Ramos (cell line): ENCODE measurements at regions not wholly inside any gene's neighbourhood (a gene's known extent, or its start where the extent isn't known, plus 50 kb on each side); places are given as distances from the start of the nearest gene placed in this dataset.

Source experiments
- in situ Hi-C: fragments of 300-500 bp; cut with MboI; formaldehyde crosslinking; loops from one replicate; pipeline ENCODE4 v1.14.3; 2022; ENCODE audit warnings: low sequenced_read_pairs; ENCODE audit not compliant: unreplicated experiment

GRCh38 chr14:87824266-87824665 is 168.7 kb downstream of the GALC start:
- in situ Hi-C loops, result no loop called here

DNA sequence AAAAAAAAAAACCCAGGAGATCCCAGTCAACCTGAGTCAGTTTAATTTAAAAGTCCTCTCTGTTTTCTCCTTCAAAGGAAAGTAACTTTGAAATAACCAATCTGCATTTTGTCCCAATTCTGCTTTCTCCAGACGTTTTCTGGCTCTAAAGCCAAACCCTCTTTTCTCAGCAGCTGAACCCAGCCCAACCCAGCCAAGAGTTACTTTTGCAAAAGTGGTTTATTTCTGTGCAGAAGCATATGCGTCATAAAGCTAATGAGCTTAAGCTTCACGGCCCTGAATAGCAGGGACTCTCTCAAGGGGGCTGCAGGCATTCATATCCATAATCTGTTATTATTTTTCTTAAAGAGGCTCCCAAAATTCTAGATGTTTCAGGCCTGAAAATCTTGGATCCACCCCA is 176.6 kb downstream of the GALC start:
- in situ Hi-C loops, result no loop called here

DNA sequence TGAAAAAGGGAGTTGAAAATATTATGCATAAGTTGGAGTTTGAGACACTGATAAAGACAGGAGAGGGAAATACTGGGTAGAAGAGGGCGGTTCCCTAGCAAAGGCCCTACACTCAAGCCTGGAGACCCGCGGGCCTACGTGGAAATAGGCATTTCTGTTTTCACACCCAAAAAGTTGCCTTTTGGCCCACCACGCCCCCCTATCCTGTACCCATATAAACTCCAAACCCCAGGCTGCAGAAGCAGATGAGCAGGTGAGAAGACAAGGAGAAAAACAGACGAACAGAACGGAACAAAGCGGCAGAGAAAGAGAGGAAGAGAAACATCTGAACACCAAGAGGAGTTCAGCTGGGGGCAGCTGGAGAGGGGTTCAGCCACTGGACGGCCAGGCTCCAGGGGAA is 177.9 kb downstream of the GALC start:
- in situ Hi-C loops, result no loop called here

GRCh38 chr14:87813686-87814085 is 179.3 kb downstream of the GALC start:
- in situ Hi-C loops, result no loop called here

GRCh38 chr14:87813211-87813610 is 179.8 kb downstream of the GALC start:
- in situ Hi-C loops, result no loop called here

DNA sequence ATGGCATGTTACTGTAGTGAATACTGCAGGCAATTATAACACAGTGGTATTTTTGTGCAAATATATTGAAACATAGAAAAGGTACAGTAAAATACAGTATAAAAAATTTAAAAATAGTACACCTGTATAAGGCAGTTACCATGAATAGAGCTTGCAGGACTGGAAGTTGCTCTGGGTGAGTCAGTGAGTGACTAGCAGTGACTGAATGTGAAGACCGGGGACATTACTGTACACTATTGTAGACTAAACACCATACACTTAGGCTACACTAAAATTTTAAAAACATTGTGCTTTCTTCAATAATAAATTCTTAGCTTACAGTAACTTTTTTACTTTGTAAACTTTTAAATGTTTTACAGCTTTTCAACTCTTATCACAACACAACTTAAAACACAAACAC is 181.7 kb downstream of the GALC start:
- in situ Hi-C loops, result no loop called here

DNA sequence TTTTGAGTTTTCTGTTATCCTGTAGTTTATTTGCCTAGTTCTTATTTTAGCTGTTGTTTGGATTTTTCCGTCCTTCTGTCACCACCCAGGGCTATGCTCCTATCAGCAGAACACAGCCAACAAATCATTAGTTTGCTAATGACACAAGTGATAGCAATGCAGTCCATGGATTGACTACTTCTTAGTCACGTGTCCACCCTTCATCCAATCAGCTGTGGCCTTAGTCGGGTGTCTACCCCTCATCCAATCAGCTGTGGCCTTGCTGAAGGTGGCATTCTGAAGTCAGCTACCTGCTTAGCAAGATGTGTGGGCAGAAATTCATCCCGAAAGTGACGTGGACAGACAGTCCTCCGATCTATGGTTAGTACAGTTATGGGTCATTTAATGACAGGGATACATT is 182.3 kb downstream of the GALC start:
- in situ Hi-C loops, result no loop called here

DNA sequence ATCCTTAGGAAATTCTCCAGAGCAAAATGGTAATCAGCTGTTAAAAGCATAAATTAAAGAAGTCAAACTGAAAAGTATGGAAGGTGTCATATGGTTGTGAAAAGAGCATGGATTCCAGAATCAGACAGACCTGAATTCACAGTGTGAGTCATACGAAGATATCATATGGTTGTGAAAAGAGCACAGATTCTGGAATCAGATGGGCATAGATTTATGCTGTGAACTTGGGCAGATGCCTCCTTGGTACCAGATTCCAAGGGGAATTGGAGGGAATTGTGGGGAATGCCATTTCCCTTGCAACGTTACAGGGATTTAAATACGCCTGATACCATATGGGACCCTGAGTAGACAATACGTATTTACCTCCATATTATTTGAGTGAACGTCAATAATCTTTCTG is 183.7 kb downstream of the GALC start:
- in situ Hi-C loops, result no loop called here

DNA sequence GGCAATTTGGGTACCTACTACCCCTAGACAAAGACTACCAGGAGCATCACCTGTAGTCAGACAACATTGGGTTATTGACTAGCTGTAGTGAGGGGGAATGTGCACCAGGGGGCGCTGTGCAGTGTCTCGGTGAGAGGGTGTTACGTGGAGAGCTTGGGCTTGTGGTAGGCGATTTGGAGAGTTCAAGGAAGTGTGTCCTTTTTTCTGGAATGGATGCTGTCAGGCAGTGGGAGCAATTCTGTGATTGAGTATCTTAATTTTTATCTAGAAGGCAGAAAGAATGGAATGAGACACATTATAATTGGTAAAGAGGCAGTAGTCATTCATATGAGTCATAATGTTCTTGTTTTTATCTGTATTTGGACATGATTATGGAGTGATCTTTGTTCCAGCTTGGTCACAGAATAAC is 187.7 kb downstream of the GALC start:
- in situ Hi-C loops, result no loop called here

DNA sequence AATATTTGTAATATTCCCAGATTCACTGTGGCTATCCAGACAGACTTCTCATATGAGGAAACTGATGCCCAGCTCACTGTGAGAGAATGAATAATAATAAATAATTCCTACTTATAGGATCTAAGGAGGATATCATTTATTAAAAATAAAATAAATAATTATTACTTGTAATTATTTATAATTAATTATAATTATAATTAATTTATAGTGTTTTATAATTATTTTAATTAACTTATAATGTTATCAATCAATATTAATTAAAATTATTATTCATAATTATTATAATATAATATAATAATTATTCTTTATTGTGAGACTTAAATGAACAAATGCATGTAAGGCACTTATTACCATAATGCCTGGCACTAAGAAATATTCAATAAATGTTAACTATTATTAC is 192.8 kb downstream of the GALC start:
- in situ Hi-C loops, result no loop called here

- in situ Hi-C loops, result no loop called here
Observed at GRCh38 chr14:87799400-87799799, 193.6 kb downstream of the GALC start.

DNA sequence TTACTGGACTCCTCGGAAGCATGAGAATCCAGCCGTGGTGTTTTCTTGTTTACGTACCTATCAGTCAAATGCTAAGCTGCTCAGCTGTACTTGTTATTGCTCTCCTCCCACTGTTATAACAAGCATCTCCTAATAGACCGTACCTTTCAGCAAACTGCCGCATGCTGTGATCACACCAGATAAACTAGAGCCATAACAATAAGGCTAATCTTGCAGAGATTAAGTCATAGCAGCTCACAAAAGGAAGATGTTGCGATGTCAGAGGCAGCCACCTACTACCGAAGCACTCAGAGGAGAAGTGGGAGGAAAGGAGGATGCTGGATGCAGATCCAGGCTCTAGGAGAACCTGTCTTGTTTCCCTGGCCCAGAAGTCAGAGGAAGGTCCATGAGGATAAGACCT is 196.0 kb downstream of the GALC start:
- in situ Hi-C loops, result no loop called here

- in situ Hi-C loops, result no loop called here
Observed at GRCh38 chr14:87794561-87794960, 198.4 kb downstream of the GALC start.

GRCh38 chr14:87785897-87786296 is 207.1 kb downstream of the GALC start:
- in situ Hi-C loops, result no loop called here

DNA sequence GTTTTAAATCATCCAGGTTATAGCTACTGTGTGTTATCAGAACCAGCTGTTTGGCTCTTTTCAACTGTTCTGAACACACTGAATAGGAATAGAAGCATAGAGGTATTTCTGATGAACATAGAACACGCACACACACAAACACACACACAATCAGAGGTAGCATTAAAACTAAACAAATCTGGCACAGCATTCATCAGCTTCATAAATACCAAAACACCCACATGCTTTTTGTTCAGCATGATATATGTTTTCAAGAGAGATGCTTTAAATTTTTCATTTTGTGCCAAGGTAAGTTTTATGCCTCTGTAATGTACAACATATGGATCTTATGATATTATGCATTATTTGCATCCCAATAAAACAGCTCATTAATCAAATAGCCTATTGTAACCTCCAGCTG is 208.6 kb downstream of the GALC start:
- in situ Hi-C loops, result no loop called here

DNA sequence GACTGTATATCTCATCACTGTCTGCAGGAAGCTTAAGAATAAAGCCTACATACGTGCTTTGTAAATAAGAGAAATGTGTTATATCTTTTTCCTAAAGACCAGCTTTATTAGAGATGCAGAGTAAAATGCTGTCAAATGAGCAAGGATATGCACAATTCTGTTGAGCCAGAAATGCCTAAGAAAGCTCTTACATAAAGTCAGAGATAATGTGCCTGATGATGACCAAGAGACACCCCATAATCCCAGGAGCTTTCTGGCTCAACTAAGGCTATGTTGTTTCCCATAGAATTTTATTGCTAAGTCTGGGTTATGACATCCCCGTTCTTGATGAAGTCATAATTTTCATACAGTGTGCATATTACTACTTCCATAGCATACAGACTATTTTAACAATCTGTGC is 209.9 kb downstream of the GALC start:
- in situ Hi-C loops, result no loop called here

- in situ Hi-C loops, result no loop called here
Observed at GRCh38 chr14:87772854-87773253, 220.1 kb downstream of the GALC start.

GRCh38 chr14:87767567-87767901 is 225.4 kb downstream of the GALC start:
- in situ Hi-C loops, result no loop called here

- in situ Hi-C loops, result no loop called here
Observed at GRCh38 chr14:87758876-87759275, 234.1 kb downstream of the GALC start.

GRCh38 chr14:87756661-87757060 is 236.3 kb downstream of the GALC start:
- in situ Hi-C loops, result no loop called here

GRCh38 chr14:87754520-87755223 is 238.3 kb downstream of the GALC start:
- in situ Hi-C loops, result no loop called here

DNA sequence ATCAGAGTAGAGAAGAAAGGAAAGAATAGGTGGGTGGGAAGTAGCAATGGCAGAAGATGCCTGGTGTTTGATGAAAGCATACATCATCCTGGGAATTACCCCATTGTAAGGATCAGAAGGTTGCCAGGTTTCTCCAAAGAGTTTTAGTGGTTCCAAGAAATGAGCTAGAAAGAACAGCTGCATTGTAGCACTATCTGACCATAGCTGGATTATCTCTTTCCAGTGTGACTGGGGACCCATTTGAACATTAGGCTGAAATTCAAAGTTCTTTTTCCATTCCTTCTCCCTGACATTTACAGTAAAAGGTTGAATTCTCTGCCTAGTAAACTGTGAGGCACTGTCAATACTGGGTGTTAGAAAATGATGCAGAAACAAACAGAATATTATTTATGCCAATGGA is 244.4 kb downstream of the GALC start:
- in situ Hi-C loops, result no loop called here
